ENCODE measurements at regions not wholly inside any gene's neighbourhood (a gene's known extent, or its start where the extent isn't known, plus 50 kb on each side); places are given as distances from the start of the nearest gene placed in this dataset.

GRCh38 chr11:95459291-95460042 is 228.5 kb upstream of the SESN3 start:
- TF ChIP-seq, protein P1, sequence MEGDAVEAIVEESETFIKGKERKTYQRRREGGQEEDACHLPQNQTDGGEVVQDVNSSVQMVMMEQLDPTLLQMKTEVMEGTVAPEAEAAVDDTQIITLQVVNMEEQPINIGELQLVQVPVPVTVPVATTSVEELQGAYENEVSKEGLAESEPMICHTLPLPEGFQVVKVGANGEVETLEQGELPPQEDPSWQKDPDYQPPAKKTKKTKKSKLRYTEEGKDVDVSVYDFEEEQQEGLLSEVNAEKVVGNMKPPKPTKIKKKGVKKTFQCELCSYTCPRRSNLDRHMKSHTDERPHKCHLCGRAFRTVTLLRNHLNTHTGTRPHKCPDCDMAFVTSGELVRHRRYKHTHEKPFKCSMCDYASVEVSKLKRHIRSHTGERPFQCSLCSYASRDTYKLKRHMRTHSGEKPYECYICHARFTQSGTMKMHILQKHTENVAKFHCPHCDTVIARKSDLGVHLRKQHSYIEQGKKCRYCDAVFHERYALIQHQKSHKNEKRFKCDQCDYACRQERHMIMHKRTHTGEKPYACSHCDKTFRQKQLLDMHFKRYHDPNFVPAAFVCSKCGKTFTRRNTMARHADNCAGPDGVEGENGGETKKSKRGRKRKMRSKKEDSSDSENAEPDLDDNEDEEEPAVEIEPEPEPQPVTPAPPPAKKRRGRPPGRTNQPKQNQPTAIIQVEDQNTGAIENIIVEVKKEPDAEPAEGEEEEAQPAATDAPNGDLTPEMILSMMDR (conservative IDR thresholded peaks at IDR 0.05; ENCODE audit: low read length): no peak
- DNase-seq (ENCODE audit: low read depth): peak; percentile 52
- H3K4me3 ChIP-seq (ENCODE audit: low read length): no peak overlapping the region

DNA sequence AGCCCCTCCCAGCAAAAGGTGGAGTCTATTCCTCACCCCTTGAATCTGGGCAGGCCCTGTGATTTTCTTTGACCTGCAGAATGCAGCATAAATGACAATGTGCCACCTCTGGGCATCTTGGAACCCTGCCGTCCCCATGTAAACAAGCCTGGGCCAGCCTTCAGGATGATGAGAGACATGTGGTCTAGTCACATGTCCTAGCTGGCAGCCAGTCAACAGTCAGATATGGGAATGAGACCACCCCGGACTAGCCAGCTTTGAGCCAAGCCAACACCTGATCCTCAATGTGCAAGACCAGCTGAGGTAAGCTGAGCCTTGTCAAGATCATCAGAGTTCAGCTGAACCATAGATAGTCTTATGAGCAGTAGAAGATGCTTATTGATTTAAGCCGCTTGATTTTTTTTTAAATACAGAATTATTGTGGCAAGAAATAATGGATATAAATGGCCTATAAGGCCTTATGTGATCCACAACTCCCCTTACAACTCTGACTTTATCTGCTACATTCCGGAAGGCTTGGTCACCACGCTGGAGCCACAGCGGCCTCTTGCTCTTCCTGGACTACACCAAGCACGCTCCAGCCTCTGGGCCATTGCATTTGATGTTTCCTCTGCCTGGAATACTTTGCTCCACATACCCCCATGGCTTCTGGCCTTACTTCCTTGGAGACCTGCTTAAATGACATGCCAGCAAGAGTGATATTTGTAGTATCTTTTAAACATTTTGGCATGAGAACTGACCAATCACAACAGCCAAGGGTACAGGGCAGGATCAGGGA is 225.9 kb upstream of the SESN3 start:
- peak; percentile 11 for DNase-seq (ENCODE audit: low read depth)
- H3K4me3 ChIP-seq (ENCODE audit: low read length): no peak overlapping the region
- TF ChIP-seq, protein P1 (conservative IDR thresholded peaks at IDR 0.05; ENCODE audit: low read length): no peak

- TF ChIP-seq, protein P1 (conservative IDR thresholded peaks at IDR 0.05; ENCODE audit: low read length): no peak
Observed at GRCh38 chr11:95455228-95455970, 224.4 kb upstream of the SESN3 start.

DNA sequence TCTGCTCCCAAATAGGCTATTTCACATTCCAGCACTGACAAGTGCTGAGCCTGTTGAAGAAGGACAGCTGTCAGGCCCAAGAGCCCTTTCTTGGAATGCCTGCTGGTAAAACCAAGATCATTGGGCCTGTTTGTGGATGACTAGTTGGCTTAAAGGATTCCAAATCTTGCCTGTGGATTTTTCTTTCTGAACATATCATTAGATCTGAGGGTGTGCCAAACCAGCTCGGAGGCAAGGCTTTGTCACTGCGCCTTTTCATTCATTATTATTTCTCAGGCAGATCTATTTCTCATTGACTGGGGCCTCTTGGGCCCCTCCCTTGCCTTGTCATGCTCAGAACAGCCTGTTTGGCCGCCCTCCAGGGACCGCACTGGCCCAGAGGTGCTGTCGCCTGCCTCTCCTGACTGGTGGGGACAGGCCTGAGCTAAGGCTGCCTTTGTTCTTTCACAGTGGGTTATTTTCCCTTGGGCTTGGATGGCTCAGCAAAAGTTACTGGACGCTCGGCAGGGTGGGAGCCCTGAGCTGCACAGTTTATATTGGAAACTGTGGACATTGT is 222.7 kb upstream of the SESN3 start:
- TF ChIP-seq, protein P1 (conservative IDR thresholded peaks at IDR 0.05; ENCODE audit: low read length): no peak
- peak; percentile 16 for DNase-seq (ENCODE audit: low read depth)
- H3K4me3 ChIP-seq (ENCODE audit: low read length): no peak overlapping the region

More at GRCh38 chr11:95455228-95455970, 224.4 kb upstream of the SESN3 start:
- no peak overlapping the region for H3K4me3 ChIP-seq (ENCODE audit: low read length)
- DNase-seq (ENCODE audit: low read depth): peak; percentile 13

DNA sequence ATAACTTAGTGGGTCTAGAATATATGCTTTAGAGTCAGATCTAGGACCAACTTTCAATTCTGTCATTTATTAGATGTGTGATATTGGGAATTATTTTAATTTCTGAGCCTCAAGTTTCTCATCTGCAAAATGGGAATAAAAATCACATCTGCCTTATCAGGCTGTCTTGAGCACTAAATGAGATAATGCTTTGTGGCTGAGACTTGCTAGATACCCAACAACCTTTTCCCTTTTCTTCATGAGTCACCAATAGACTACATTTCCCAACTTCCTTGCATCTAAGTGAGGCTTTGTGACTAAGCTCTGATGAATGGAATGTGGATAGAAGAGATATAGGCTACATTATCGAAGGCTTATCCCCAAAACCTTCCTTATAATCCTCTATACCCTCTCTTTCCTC is 220.7 kb upstream of the SESN3 start:
- no peak overlapping the region for H3K4me3 ChIP-seq (ENCODE audit: low read length)
- DNase-seq (ENCODE audit: low read depth): peak; percentile 84
- TF ChIP-seq, protein P1 (conservative IDR thresholded peaks at IDR 0.05; ENCODE audit: low read length): no peak

DNA sequence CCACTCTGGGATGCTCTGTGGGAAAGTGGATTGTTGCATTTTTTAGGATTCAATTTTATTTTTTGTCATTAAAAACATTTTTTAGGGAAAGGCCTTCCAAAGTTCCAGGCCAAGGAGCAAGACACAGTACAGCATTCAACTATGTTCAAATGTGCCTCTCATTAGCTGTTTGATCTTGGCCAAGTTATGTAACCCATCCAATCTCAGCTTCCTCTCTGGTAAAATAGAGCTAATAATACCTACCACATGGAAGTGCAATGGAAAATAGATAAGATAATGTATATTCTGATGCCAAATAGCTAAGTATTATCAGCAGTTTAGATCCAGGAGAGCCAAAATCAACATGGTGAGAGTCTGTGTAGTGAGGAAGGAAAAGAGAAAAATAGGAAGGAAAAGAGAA is 220.3 kb upstream of the SESN3 start:
- DNase-seq (ENCODE audit: low read depth): peak; percentile 56
- no peak overlapping the region for H3K4me3 ChIP-seq (ENCODE audit: low read length)
- TF ChIP-seq, protein P1 (conservative IDR thresholded peaks at IDR 0.05; ENCODE audit: low read length): no peak
